Activated B cell treated with CpG ODN at 0.5 μM for 24 hours (primary cell): ENCODE measurements at regions not wholly inside any gene's neighbourhood (a gene's known extent, or its start where the extent isn't known, plus 50 kb on each side); places are given as distances from the start of the nearest gene placed in this dataset.

Experiments
- ATAC-seq: fragments of 200-7000 bp; cut with Tn5 transposase; one replicate; pipeline ENCODE4 v1.10.0; 2021; ENCODE audit warnings: low read depth, mild to moderate bottlenecking, moderate library complexity
- CTCF ChIA-PET: fragments of 350-600 bp; sonication (Branson Sonifier 250); formaldehyde crosslinking; loops from one replicate; lab custom pipeline; 2021; ENCODE audit warnings: antibody characterized with exemption; lab: Charles Lee
- POLR2A ChIA-PET: fragments of 350-600 bp; sonication (Branson Sonifier 250); formaldehyde crosslinking; loops from one replicate; lab custom pipeline; 2021; ENCODE audit warnings: antibody characterized with exemption; lab: Charles Lee
- DNase-seq: peaks from one replicate; pipeline ENCODE4 v3.0.0; 2022
- H3K27ac Mint-ChIP-seq: one replicate; pipeline ENCODE4 v1.8.0; 2020; ENCODE audit warnings: mixed read lengths
- H3K27me3 Mint-ChIP-seq: one replicate; pipeline ENCODE4 v1.8.0; 2021; ENCODE audit warnings: mixed read lengths
- H3K36me3 Mint-ChIP-seq: one replicate; pipeline ENCODE4 v1.8.0; 2021; ENCODE audit warnings: low read depth, mixed read lengths
- H3K4me1 Mint-ChIP-seq: one replicate; pipeline ENCODE4 v1.8.0; 2021; ENCODE audit warnings: mixed read lengths
- H3K4me3 Mint-ChIP-seq: one replicate; pipeline ENCODE4 v1.8.0; 2020; ENCODE audit warnings: mild to moderate bottlenecking, mixed read lengths
- H3K9me3 Mint-ChIP-seq: one replicate; pipeline ENCODE4 v1.8.0; 2020; ENCODE audit warnings: mixed read lengths
- CTCF ChIP-seq: fragments of 200-600 bp; IDR thresholded peaks from one replicate; pipeline ENCODE4 v1.8.0; 2022; ENCODE audit warnings: antibody characterized with exemption, mild to moderate bottlenecking
- intact Hi-C: fragments of 100-400 bp; cut with micrococcal nuclease; formaldehyde crosslinking; loops from one replicate; pipeline ENCODE4 v1.15.1; 2024

- ChIA-PET CTCF (no interaction called here), POLR2A (no interaction called here)
- H3K4me3 Mint-ChIP-seq, result no peak overlapping the region
- DNase-seq (no peak), ATAC-seq (no peak)
- no peaks in the 10 kb centered on the region for H3K36me3 Mint-ChIP-seq
- intact Hi-C loops, result no loop called here
- peaks cover 51% of the 10 kb centered on the region for H3K27me3 Mint-ChIP-seq
- peaks cover 3% of the 10 kb centered on the region for H3K4me1 Mint-ChIP-seq
- TF ChIP-seq CTCF, result no peak
- no peaks in the 10 kb centered on the region for H3K9me3 Mint-ChIP-seq
- H3K27ac Mint-ChIP-seq, result no peak overlapping the region
Observed at GRCh38 chr16:66266436-66267291, 99.8 kb upstream of the CDH5 start.

- POLR2A ChIA-PET, result no interaction called here
- intact Hi-C loops, result no loop called here
- peaks cover 43% of the 10 kb centered on the region for H3K27me3 Mint-ChIP-seq
Observed at GRCh38 chr16:66265556-66266141, 100.8 kb upstream of the CDH5 start.

GRCh38 chr16:66265048-66265415, 101.5 kb upstream of the CDH5 start:
- no peak for TF ChIP-seq CTCF
- DNase-seq (no peak), ATAC-seq (no peak)
- ChIA-PET CTCF (interaction anchor here (0.6 kb wide), 1 partner anchor 89 kb away, joined by 3 read pairs; no protein-coding TSS in a partner anchor), POLR2A (no interaction called here)
- intact Hi-C loops, result no loop called here
- Mint-ChIP-seq H3K4me3 (no peak overlapping the region), H3K27ac (no peak overlapping the region), H3K36me3 (no peaks in the 10 kb centered on the region), H3K4me1 (no peaks in the 10 kb centered on the region), H3K27me3 (peaks cover 41% of the 10 kb centered on the region), H3K9me3 (no peaks in the 10 kb centered on the region)

More at GRCh38 chr16:66265556-66266141, 100.8 kb upstream of the CDH5 start:
- Mint-ChIP-seq H3K9me3 (no peaks in the 10 kb centered on the region), H3K4me3 (no peak overlapping the region), H3K27ac (no peak overlapping the region), H3K4me1 (peaks cover 1% of the 10 kb centered on the region), H3K36me3 (no peaks in the 10 kb centered on the region)
- TF ChIP-seq CTCF, result no peak
- DNase-seq, result no peak
- ATAC-seq, result no peak
- CTCF ChIA-PET, result interaction anchor here (0.6 kb wide), 1 partner anchor 89 kb away, joined by 3 read pairs; no protein-coding TSS in a partner anchor

GRCh38 chr16:66264311-66265047, 102.0 kb upstream of the CDH5 start:
- TF ChIP-seq CTCF, result no peak
- no peak for DNase-seq
- Mint-ChIP-seq H3K4me3 (no peak overlapping the region), H3K27ac (no peak overlapping the region), H3K27me3 (peaks cover 41% of the 10 kb centered on the region), H3K9me3 (no peaks in the 10 kb centered on the region), H3K4me1 (no peaks in the 10 kb centered on the region), H3K36me3 (no peaks in the 10 kb centered on the region)
- no peak for ATAC-seq
- intact Hi-C loops, result no loop called here
- CTCF ChIA-PET, result no interaction called here
- POLR2A ChIA-PET, result no interaction called here

GRCh38 chr16:66263973-66264310, 102.5 kb upstream of the CDH5 start:
- TF ChIP-seq CTCF, result no peak
- DNase-seq, result no peak
- H3K27ac Mint-ChIP-seq, result no peak overlapping the region
- no peak for ATAC-seq
- H3K36me3 Mint-ChIP-seq, result no peaks in the 10 kb centered on the region
- no peaks in the 10 kb centered on the region for H3K9me3 Mint-ChIP-seq
- POLR2A ChIA-PET, result no interaction called here
- H3K27me3 Mint-ChIP-seq, result peaks cover 38% of the 10 kb centered on the region
- H3K4me3 Mint-ChIP-seq, result no peak overlapping the region
- CTCF ChIA-PET, result no interaction called here
- intact Hi-C loops, result no loop called here
- no peaks in the 10 kb centered on the region for H3K4me1 Mint-ChIP-seq
